ENCODE measurements at regions not wholly inside any gene's neighbourhood (a gene's known extent, or its start where the extent isn't known, plus 50 kb on each side); places are given as distances from the start of the nearest gene placed in this dataset.

DNA sequence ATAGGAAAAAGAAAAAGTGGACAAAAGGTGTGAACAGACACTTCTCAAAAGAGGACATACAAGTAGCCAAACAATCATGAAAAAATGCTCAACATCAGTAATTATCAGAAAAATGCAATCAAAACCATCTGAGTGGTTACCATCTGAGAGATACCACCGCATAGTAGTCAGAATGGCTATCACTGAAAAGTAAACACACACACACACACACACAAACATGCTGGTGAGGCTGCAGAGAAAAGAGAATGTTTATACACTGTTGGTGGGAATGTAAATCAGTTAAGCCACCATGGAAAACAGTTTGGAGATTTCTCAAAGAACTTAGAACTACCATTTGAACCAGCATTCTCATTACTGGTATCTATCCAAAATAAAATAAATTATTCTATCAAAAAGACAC is 145.7 kb downstream of the CYP26A1 start:
- TF ChIP-seq POLR2A (IDR thresholded peaks at IDR 0.05) (no peak), EP300 (IDR thresholded peaks at IDR 0.05) (no peak), POLR2AphosphoS5 (IDR thresholded peaks at IDR 0.05) (no peak)
- TF ChIP-seq, protein P1, sequence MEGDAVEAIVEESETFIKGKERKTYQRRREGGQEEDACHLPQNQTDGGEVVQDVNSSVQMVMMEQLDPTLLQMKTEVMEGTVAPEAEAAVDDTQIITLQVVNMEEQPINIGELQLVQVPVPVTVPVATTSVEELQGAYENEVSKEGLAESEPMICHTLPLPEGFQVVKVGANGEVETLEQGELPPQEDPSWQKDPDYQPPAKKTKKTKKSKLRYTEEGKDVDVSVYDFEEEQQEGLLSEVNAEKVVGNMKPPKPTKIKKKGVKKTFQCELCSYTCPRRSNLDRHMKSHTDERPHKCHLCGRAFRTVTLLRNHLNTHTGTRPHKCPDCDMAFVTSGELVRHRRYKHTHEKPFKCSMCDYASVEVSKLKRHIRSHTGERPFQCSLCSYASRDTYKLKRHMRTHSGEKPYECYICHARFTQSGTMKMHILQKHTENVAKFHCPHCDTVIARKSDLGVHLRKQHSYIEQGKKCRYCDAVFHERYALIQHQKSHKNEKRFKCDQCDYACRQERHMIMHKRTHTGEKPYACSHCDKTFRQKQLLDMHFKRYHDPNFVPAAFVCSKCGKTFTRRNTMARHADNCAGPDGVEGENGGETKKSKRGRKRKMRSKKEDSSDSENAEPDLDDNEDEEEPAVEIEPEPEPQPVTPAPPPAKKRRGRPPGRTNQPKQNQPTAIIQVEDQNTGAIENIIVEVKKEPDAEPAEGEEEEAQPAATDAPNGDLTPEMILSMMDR (IDR thresholded peaks at IDR 0.05): no peak

DNA sequence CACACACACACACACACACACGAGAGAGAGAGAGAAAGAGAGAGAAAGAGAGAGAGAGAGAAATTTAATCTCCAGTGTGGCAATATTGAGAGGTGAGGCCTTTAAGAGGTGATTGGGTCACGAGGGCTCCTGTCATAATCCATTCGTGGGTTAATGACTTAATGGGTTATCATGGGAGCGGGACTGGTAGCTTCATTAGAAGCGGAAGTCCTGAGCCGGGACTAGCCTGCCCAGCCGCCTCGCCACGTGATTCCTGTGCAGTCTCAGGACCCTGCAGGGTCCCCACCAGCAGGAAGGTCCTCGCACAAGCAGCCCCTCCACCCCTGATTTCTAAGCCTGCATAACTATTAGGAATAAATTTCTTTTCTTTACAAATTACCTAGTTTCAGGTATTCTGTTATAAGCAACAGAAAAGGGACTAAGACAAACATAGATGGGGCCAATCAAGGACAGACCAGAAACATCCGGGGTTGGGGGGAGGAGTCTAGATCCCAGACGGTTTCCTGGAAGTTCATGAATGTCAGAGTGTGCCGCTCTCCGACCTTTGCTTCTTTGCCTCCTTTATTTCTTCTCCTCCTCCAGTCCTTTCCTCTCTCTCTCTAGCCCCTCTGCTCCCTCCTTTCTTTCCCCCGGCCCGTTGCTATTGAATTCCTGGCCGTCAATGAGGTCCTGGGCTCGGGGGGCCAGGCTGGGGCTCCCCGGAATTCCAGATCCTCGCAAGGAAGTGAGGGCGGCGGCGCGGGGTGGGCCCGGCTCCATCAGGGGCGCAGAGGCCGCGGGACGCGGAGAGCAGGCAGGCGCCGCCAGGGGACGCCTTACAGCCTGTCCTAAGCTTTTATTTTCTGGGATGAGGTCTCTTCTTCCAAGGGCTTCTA is 146.8 kb downstream of the CYP26A1 start:
- Histone ChIP-seq H3K4me1 (no peaks in the 10 kb centered on the region), H3K27me3 (no peaks in the 10 kb centered on the region), H3K36me3 (no peaks in the 10 kb centered on the region), H3K9me3 (no peaks in the 10 kb centered on the region), H3K4me3 (no peak overlapping the region), H3K27ac (no peak overlapping the region)
- WGBS: 75% methylated on average over 33 of the region's 33 CpGs
- DNase-seq (ENCODE audit: low spot score in 2 of 2): no peak
- TF ChIP-seq EP300 (IDR thresholded peaks at IDR 0.05): no peak
- TF ChIP-seq, protein P1 (IDR thresholded peaks at IDR 0.05): no peak
- TF ChIP-seq POLR2A (IDR thresholded peaks at IDR 0.05): no peak
- TF ChIP-seq POLR2AphosphoS5 (IDR thresholded peaks at IDR 0.05): no peak

More for the DNA sequence above, 145.7 kb downstream of the CYP26A1 start:
- no peaks in the 10 kb centered on the region for H3K27me3 ChIP-seq
- H3K9me3 ChIP-seq: no peaks in the 10 kb centered on the region
- H3K27ac ChIP-seq: no peak overlapping the region
- 79% methylated on average over 1 of the region's 1 CpG for WGBS
- no peaks in the 10 kb centered on the region for H3K4me1 ChIP-seq
- H3K36me3 ChIP-seq: no peaks in the 10 kb centered on the region
- H3K4me3 ChIP-seq: no peak overlapping the region
- DNase-seq (ENCODE audit: low spot score in 2 of 2): no peak

DNA sequence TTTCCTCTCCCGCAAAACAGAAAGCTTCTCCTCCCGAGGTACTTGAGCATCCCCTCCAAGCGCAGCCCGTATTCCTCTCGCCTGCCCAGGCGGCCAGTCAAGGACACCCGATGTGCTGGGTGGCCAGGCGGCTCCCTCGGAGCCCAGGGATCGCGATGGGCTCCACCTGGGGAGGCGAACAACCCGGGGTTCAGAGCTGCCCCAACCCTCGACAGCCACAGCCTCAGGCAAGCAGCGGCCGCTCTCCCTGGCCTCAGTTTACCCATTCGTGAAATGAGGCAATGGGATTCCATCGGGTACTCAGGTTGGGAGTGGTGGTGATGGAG is 147.4 kb downstream of the CYP26A1 start:
- H3K27me3 ChIP-seq: no peaks in the 10 kb centered on the region
- WGBS: 86% methylated on average over 18 of the region's 18 CpGs
- TF ChIP-seq POLR2A (IDR thresholded peaks at IDR 0.05) (no peak), POLR2AphosphoS5 (IDR thresholded peaks at IDR 0.05) (no peak), EP300 (IDR thresholded peaks at IDR 0.05) (no peak)
- TF ChIP-seq, protein P1 (IDR thresholded peaks at IDR 0.05): no peak
- no peaks in the 10 kb centered on the region for H3K9me3 ChIP-seq
- H3K4me1 ChIP-seq: no peaks in the 10 kb centered on the region
- H3K27ac ChIP-seq: no peak overlapping the region
- H3K36me3 ChIP-seq: no peaks in the 10 kb centered on the region
- DNase-seq (ENCODE audit: low spot score in 2 of 2): no peak
- no peak overlapping the region for H3K4me3 ChIP-seq

DNA sequence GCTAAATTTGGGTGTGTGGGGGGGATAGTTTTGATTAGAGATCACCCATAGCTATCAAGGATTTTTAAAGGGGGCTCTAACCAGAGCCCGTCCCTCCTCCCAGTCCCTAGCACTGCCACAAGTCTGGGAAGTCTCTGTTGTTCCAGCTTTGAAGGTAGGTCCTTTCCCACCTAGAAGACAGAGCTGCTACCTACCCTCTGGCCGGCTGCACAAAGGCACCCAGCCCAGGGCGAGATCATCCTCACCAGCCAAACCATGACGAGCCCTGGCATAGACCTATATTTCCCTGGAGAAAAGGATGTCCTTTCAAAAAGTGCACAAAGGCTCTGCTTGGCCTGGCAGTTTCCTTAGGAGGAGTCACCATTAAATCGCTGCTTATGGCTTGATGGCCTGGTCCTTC is 147.8 kb downstream of the CYP26A1 start:
- DNase-seq (ENCODE audit: low spot score in 2 of 2): no peak
- no peaks in the 10 kb centered on the region for H3K27me3 ChIP-seq
- 79% methylated on average over 5 of the region's 5 CpGs for WGBS
- no peaks in the 10 kb centered on the region for H3K4me1 ChIP-seq
- no peaks in the 10 kb centered on the region for H3K36me3 ChIP-seq
- TF ChIP-seq, protein P1 (IDR thresholded peaks at IDR 0.05): no peak
- no peak for TF ChIP-seq POLR2AphosphoS5 (IDR thresholded peaks at IDR 0.05)
- TF ChIP-seq POLR2A (IDR thresholded peaks at IDR 0.05): no peak
- TF ChIP-seq EP300 (IDR thresholded peaks at IDR 0.05): no peak
- no peak overlapping the region for H3K4me3 ChIP-seq
- H3K27ac ChIP-seq: no peak overlapping the region
- H3K9me3 ChIP-seq: no peaks in the 10 kb centered on the region

DNA sequence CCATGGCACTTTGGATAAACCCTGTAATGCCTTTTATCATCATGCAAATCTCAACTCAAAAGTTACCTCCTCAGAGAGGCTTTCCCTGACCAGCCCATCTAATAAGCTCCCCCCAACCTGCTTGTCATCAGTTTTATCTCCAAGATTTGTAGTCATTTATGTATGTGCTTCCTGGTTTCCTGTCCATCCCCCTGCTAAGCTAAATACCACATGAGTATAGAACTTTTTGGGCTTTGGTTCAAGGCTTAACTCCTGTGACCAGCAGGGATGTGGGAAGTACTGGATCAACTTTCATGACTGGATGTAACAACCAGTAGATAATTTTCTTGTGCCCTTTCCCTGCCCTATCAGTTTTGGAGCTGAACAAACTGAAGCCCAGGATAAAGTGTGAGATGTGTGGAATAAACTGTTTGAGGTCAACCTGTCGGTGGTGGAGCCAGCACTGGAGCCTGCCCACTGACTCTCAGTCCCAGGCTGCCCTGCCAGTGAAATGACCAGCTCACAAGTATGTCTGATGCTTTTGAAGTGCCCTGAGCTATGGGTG is 148.6 kb downstream of the CYP26A1 start:
- Histone ChIP-seq H3K36me3 (no peaks in the 10 kb centered on the region), H3K27me3 (no peaks in the 10 kb centered on the region)
- 100% methylated on average over 1 of the region's 1 CpG for WGBS

More for the DNA sequence above, 148.6 kb downstream of the CYP26A1 start:
- Histone ChIP-seq H3K27ac (no peak overlapping the region), H3K9me3 (no peaks in the 10 kb centered on the region), H3K4me3 (no peak overlapping the region), H3K4me1 (no peaks in the 10 kb centered on the region)
- TF ChIP-seq, protein P1 (IDR thresholded peaks at IDR 0.05): no peak
- TF ChIP-seq POLR2AphosphoS5 (IDR thresholded peaks at IDR 0.05) (no peak), POLR2A (IDR thresholded peaks at IDR 0.05) (no peak), EP300 (IDR thresholded peaks at IDR 0.05) (no peak)
- DNase-seq (ENCODE audit: low spot score in 2 of 2): no peak

All from suprapubic skin (tissue), 4 donors.